Cerebellar nuclear complex (tissue), 1 donor: ENCODE measurements at regions not wholly inside any gene's neighbourhood (a gene's known extent, or its start where the extent isn't known, plus 50 kb on each side); places are given as distances from the start of the nearest gene placed in this dataset.

Experiments used
- DNase-seq, 2 experiments: peaks; one replicate each; lab custom pipeline; 2025; lab: John Stamatoyannopoulos, UW

DNA sequence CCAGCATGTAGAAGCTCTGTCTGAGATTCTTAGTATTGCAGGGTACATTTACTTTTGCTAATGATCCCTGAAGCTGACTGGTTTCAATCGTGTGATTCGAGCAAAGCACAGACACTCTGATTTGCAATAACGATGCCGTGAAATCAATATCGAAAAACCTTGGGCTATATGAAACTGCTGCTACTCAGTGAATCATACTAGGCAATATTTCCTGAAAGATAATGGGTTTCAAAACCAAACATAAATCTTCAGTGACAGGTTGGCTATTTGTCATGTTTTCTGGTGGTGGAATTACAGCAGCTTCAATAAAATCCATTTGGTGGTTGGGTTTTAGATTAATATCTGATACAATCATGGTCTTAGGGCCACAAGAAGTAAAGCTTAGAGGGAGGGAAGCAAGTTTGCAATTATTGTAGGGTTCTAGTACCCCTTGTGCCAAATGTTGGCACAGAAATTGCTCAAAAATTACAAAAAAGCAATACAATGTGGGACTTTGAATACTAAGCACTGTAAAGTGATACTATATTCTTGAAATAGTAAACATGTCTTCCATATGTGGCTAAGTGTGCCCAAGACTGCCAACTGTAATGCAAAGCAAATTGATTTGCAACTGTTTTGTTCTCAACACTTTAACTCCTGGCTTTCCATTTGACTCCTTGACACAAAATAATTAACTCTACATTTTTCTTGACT lies 112.4 kb upstream of the JAZF1 start:
- no peak for DNase-seq

- no peak for DNase-seq
Observed at GRCh38 chr7:28293527-28293835, 112.9 kb upstream of the JAZF1 start.

DNA sequence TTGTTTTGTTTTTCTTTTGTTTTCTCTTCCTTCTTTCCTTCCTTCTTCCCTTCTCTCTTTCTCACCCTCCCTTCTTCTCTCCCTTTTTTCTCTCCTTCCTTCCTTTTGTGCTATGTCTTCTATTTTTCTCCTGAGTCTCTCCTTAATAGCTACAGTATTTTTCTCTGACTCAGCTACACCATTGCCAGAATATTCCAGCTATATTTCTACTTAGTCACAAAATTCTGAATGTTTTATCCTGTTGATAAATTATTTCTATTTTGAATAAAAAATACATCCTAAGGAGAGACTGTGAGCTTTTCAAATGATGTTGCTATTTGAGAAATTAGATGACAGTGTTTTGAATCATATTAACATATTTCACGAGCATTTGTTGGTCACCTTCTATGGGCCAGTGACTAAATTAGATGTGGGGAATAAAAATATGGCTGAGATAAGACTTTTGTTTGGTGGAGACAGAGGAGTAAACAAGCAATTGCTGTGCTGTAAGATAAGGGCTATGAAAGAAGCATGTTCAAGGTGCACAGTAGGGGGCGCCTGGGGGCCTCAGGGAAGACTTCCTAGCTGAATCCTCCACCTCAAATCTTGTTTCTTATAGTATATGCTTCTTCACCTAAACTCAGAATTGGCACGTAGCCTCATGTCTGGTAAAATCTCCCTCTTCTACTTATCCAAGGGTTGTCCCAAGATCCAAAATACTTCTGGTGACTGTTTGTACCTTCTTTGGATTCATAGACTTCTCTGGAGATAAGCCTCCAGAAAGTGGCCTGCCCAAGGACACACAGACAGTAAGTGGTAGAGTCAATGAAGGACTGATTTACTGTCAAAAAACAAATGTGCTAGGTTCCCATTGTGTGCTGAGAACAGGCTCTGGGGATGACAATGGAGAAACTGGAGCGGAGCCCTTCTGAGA lies 115.5 kb upstream of the CREB5 start:
- DNase-seq, result no peak

GRCh38 chr7:28297801-28298459 lies 114.4 kb upstream of the CREB5 start:
- DNase-seq, result no peak

DNA sequence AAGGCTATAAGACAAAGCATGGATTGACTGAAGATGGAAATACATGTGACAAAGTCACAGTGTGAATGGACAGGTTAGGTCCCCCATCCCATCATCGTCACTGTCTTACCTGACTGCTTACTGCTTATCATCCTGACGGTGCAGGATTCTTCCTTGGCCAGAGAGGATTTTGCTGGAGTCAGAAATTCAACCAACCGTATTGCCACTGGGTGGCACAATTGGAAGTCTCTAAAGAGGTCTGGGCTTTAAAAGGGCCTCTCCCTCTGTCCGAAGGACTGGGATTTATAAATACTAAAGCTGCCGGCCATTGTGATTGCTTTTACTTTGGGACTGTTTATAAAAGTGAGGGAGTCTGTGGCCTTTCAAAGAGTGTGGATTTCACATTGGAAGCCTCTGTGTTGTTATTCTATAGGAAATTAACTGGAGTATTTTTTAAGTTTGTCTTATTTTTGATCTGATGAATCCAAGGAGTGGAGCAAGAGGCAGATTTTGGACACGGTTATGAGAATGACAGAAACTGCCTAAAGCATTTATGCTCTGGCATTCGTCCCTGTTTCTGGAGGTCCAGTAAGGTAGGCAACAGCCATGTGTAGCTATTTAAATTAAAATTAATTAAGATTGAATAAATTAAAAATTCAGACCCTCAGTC lies 113.3 kb upstream of the CREB5 start:
- DNase-seq, result no peak

GRCh38 chr7:28299556-28299955 lies 112.8 kb upstream of the CREB5 start:
- no peak for DNase-seq

GRCh38 chr7:28300488-28300887 lies 111.8 kb upstream of the CREB5 start:
- no peak for DNase-seq

DNA sequence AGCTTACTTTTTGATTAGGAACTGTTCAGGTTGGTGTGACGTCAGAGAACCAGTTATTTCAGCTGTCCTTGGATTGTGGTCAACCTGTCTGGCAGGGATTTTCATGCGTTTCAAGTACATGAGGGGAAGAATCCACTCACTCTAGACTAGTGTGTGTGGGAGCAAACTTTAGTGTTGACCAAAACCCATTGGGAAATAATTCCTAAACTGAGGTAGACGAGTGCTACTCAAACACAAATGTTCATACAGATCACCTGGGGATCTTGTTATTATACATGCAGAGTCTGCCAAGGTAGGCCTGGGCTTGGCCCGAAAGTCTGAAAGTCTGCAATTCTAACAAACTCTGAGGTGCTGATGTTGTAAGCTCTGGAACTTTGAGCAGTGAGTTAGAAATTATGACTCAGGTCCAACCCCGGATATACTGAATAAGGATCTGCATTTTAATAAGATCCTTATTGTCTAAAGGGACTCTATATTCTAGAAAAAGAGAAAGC lies 111.1 kb upstream of the CREB5 start:
- DNase-seq, result no peak

- DNase-seq, result no peak
Observed at GRCh38 chr7:28304290-28304689, 108.0 kb upstream of the CREB5 start.

DNA sequence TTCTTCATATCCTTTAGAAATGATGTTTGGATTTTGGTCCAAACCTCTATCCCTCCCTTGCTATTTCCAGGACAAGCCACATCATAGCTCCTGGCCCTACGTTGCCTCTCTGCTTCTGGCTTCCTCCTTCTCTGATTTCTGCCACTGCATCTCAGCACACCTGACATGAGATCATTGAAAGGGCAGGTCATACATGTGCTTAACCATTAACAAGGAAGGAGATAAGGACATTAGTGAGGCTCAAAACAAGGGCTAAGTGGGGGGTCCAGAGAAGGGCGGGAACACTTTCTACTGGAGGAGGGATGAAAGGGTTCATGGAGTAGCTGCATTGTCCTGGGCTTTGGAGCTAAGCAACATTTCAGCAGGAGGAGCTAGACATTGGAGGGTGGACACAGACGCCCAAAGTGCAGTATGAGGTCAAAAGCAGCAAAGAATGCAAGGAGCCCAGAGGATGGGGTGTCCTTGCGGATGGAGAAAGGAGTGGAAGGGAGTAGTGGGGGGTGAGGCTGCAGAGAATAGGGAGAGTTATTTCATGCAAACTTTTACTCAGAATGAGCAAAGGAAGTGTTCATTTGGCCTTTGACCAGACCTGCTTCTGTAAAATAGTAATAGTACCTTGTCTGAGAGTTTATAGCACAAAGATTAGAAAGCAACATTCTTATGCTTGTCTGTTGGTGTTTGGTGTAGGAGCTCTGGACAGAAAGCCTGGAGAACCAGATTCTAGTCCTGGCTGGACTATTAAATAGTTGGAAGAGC lies 102.4 kb upstream of the CREB5 start:
- DNase-seq, result no peak

GRCh38 chr7:28310460-28310848 lies 101.9 kb upstream of the CREB5 start:
- no peak for DNase-seq

GRCh38 chr7:28311670-28312069 lies 100.6 kb upstream of the CREB5 start:
- DNase-seq, result no peak

DNA sequence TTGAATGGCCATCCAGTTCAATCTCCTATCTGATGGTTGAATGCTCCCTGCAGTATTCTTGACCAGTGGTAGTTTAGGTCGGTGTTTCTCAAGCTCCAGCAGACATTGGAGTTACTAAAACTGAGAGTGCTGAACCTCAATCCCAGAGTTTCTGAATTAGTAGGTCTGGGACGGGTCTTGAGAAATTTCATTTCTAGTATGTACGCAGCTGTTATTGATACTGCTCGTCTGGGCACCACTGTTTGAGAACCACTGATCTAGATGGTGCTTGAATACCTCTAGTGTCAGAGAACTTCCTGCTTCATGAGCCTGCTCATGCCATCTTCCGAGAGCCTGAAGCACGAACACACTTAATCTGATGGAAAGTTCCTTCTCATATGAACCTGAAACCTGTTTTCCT lies 99.4 kb upstream of the CREB5 start:
- DNase-seq, result no peak

DNA sequence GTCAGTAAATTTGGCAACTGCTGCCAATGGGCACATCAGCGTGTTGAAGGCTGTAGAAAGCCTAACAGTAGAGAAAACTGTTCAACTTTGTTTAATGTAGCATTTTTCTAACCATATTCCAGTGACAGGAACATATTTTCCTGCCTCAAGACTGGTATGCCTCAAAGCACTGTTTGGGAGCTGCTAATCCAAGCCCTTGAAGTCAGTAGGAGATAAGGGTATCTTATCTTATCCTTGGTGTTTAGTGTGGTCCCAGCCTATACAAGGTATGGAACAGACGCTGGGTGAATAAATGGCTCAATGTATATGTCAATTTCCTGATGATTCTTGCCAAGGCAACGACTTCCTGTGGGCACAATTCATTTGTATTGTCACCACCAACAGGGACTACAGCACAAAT lies 97.5 kb upstream of the CREB5 start:
- DNase-seq, result no peak

DNA sequence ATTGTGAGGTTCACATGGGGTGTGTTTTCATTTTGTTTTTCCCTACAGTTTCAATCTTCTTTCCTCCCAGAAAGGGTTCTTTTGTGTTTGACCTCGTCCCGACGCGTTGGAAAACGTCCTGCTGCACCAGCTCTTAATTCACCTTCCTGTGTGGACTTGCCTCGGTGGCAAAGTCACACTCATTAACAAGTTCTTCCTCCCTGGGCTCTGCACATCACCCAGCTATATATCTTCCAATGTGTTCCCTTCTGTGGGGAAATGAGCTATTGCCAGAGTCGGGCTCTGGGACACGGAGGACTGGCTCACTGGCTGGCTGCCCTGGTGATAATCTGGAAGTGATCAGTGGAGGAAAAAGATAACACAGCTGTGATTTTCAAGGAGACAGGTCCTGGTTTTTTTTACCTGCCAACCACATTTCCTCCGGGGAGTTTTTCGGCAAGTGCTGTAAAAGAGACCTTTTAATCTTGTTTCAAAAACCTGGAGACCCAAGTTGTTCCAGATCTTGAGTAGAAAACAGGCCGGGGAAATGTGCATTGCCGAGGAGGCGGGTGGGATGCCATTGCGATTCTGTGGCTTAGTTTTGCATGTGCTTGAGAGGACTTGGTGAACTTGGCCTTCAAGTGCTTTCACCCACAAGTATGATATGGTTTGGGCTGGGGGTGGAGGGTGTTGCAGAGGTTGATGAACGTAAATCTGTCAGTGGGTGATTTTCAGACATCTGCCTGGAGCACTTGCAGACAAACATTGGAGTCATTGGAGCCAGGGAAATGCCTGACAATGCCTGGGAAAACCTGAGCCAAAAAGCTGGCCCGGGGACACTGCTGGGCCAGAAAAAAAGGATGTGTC lies 96.5 kb upstream of the CREB5 start:
- no peak for DNase-seq

- no peak for DNase-seq
Observed at GRCh38 chr7:28316489-28316888, 95.8 kb upstream of the CREB5 start.

- no peak for DNase-seq
Observed at GRCh38 chr7:28318101-28318762, 94.1 kb upstream of the CREB5 start.

DNA sequence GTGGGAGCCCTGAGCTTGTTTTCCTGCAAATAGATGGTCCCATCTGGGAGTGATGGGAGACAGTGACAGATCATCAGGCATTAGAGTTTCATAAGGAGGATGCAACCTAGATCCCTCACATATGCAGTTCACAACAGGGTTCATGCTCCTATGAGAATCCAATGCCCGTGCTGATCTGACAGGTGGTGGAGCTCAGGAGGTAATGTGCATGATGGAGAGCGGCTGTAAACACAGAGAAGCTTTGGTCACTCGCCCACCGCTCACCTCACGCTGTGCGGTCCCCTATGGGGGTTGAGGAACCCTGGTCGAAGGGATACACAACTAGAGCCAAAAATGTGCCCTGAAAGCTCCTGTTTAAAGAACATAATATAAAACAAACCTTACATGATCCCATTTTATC lies 88.5 kb upstream of the CREB5 start:
- DNase-seq, result no peak

- DNase-seq, result no peak
Observed at GRCh38 chr7:28328146-28328545, 84.2 kb upstream of the CREB5 start.
